Superior temporal gyrus (tissue), 1 donor: ENCODE measurements at regions not wholly inside any gene's neighbourhood (a gene's known extent, or its start where the extent isn't known, plus 50 kb on each side); places are given as distances from the start of the nearest gene placed in this dataset.

Source experiments
- DNase-seq: peaks from one replicate; pipeline ENCODE4 v3.0.0-alpha.2; 2016; ENCODE audit errors: extremely low spot score

- DNase-seq = no peak
These were observed 125.1 kb upstream of the FAM204A start for GRCh38 chr10:118467200-118467599.

GRCh38 chr10:118465300-118465874, 123.3 kb upstream of the FAM204A start:
- DNase-seq = no peak

- no peak for DNase-seq
These were observed 121.6 kb upstream of the FAM204A start for GRCh38 chr10:118463740-118464139.

- DNase-seq = no peak
These were observed 120.3 kb upstream of the FAM204A start for GRCh38 chr10:118462401-118462800.

- DNase-seq = peak; percentile 90
These were observed 117.6 kb upstream of the FAM204A start for GRCh38 chr10:118459642-118460193.

- DNase-seq = no peak
These were observed 117.0 kb upstream of the FAM204A start for GRCh38 chr10:118458957-118459641.

GRCh38 chr10:118457824-118458428, 115.8 kb upstream of the FAM204A start:
- DNase-seq = no peak

GRCh38 chr10:118455181-118455695, 113.1 kb upstream of the FAM204A start:
- no peak for DNase-seq

GRCh38 chr10:118454211-118454610, 112.1 kb upstream of the FAM204A start:
- no peak for DNase-seq

- DNase-seq = no peak
These were observed 110.0 kb upstream of the FAM204A start for GRCh38 chr10:118452098-118452497.

GRCh38 chr10:118449521-118449920, 107.4 kb upstream of the FAM204A start:
- no peak for DNase-seq

GRCh38 chr10:118448744-118449143, 106.6 kb upstream of the FAM204A start:
- no peak for DNase-seq

GRCh38 chr10:118447478-118448270, 105.5 kb upstream of the FAM204A start:
- DNase-seq = no peak

- no peak for DNase-seq
These were observed 103.4 kb upstream of the FAM204A start for GRCh38 chr10:118445535-118445934.

- DNase-seq = no peak
These were observed 101.9 kb upstream of the FAM204A start for GRCh38 chr10:118444069-118444468.

GRCh38 chr10:118442032-118442431, 99.9 kb upstream of the FAM204A start:
- no peak for DNase-seq

GRCh38 chr10:118439824-118440223, 97.7 kb upstream of the FAM204A start:
- DNase-seq = no peak

GRCh38 chr10:118436742-118437141, 94.6 kb upstream of the FAM204A start:
- no peak for DNase-seq

GRCh38 chr10:118430190-118430589, 88.1 kb upstream of the FAM204A start:
- no peak for DNase-seq

- peak; percentile 75 for DNase-seq
These were observed 81.8 kb upstream of the FAM204A start for GRCh38 chr10:118423800-118424442.

GRCh38 chr10:118422241-118422640, 80.1 kb upstream of the FAM204A start:
- no peak for DNase-seq
